ENCODE measurements at regions not wholly inside any gene's neighbourhood (a gene's known extent, or its start where the extent isn't known, plus 50 kb on each side); places are given as distances from the start of the nearest gene placed in this dataset.

DNA sequence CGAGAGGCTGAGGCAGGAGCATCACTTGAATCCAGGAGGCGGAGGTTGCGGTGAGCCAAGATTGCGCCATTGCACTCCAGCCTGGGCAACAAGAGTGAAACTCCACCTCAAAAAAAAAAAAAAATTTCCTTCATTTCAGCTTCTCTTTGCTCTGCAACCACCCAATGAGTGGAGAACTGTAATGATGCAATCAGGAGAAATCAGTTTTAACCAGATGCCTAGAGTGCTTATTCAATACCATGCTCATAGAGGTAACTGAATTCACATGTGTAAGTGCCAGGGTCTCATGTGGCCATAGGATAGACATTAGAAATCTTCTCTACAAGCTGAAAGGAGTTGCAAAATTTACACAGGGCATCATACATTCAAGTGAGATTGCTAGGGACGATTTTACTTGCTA, 70.6 kb downstream of the HMHB1 start:
- Mint-ChIP-seq H3K4me1 (no peaks in the 10 kb centered on the region), H3K9me3 (peaks cover 2 to 7% (median 2%) of the 10 kb centered on the region in 7 donors), H3K27ac (peak overlapping the region in 1 of 7 donors; percentile 8), H3K27me3 (ENCODE audit: low read depth in 3 of 3) (peaks cover 0 to 4% (median 3%) of the 10 kb centered on the region in 3 donors), H3K36me3 (no peaks in the 10 kb centered on the region), H3K4me3 (no peak overlapping the region)
- Histone ChIP-seq H3K9ac (ENCODE audit: insufficient read depth, low read length, poor library complexity, severe bottlenecking) (no peak overlapping the region), H2AFZ (ENCODE audit: insufficient read depth, low read depth, low read length, poor library complexity, severe bottlenecking) (no peak overlapping the region), H3K36me3 (replicated peaks in 1 of 2; ENCODE audit: control insufficient read depth in 1 of 2, insufficient read depth in 2 of 2, low read length in 2 of 2) (no peaks in the 10 kb centered on the region), H4K20me1 (ENCODE audit: insufficient read depth, low read length) (no peaks in the 10 kb centered on the region), H3K9me3 (replicated peaks in 1 of 2; ENCODE audit: control insufficient read depth in 1 of 2, insufficient read depth in 1 of 2, low read length in 2 of 2) (no peaks in the 10 kb centered on the region), H3K27ac (ENCODE audit: low read depth in 1 of 2, low read length in 2 of 2) (no peak overlapping the region), H3K27me3 (ENCODE audit: control insufficient read depth in 2 of 2, insufficient read depth in 2 of 2, low read length in 2 of 2) (no peaks in the 10 kb centered on the region), H3K4me2 (replicated peaks; ENCODE audit: extremely low read depth, low read length, poor library complexity, severe bottlenecking) (no peak overlapping the region), H3K4me1 (ENCODE audit: control insufficient read depth in 1 of 2, insufficient read depth in 2 of 2, low read length in 2 of 2) (no peaks in the 10 kb centered on the region), H3K4me3 (replicated peaks in 1 of 3; ENCODE audit: low read depth in 2 of 3, low read length in 3 of 3) (no peak overlapping the region), H3K79me2 (ENCODE audit: insufficient read depth, low read length) (no peaks in the 10 kb centered on the region)
- no peak for DNase-seq
- WGBS (ENCODE audit: insufficient coverage) = 90% methylated on average over 2 of the region's 5 CpGs
- intact Hi-C loops (cut with micrococcal nuclease) = no loop called here
- TF ChIP-seq, protein P1, sequence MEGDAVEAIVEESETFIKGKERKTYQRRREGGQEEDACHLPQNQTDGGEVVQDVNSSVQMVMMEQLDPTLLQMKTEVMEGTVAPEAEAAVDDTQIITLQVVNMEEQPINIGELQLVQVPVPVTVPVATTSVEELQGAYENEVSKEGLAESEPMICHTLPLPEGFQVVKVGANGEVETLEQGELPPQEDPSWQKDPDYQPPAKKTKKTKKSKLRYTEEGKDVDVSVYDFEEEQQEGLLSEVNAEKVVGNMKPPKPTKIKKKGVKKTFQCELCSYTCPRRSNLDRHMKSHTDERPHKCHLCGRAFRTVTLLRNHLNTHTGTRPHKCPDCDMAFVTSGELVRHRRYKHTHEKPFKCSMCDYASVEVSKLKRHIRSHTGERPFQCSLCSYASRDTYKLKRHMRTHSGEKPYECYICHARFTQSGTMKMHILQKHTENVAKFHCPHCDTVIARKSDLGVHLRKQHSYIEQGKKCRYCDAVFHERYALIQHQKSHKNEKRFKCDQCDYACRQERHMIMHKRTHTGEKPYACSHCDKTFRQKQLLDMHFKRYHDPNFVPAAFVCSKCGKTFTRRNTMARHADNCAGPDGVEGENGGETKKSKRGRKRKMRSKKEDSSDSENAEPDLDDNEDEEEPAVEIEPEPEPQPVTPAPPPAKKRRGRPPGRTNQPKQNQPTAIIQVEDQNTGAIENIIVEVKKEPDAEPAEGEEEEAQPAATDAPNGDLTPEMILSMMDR (IDR thresholded peaks at IDR 0.05) = no peak

DNA sequence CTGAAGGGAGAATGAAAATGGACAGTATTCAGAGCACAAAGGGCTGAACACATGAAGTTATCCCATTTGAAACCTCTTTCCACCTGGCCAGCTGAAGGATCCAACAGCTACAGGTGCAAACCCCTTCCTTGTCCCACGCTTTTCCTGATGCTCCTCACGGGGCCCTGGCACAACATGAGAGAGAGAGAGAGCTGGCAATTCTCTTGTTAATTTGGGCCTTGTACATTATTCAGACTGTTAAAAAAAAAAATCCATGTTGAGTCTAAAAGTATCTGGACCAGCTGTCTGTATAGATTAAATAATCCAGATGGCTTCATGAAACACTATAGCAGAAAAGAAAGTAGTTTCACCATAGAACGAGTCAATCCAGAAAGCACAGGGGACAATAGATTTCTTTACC, 74.1 kb downstream of the HMHB1 start:
- no peak overlapping the region for H3K27ac ChIP-seq (ENCODE audit: low read depth in 1 of 2, low read length in 2 of 2)
- WGBS (ENCODE audit: insufficient coverage) = 93% methylated on average over 2 of the region's 3 CpGs
- TF ChIP-seq, protein P1 (IDR thresholded peaks at IDR 0.05) = no peak
- no peaks in the 10 kb centered on the region for H3K9me3 ChIP-seq (replicated peaks in 1 of 2; ENCODE audit: control insufficient read depth in 1 of 2, insufficient read depth in 1 of 2, low read length in 2 of 2)
- Mint-ChIP-seq H3K4me3 (no peak overlapping the region), H3K27me3 (ENCODE audit: low read depth in 3 of 3) (peaks cover 0 to 11% (median 5%) of the 10 kb centered on the region in 3 donors), H3K36me3 (no peaks in the 10 kb centered on the region), H3K27ac (peak overlapping the region in 1 of 7 donors; percentile 59), H3K4me1 (no peaks in the 10 kb centered on the region), H3K9me3 (peaks cover 0 to 7% (median 2%) of the 10 kb centered on the region in 7 donors)
- no peak overlapping the region for H2AFZ ChIP-seq (ENCODE audit: insufficient read depth, low read depth, low read length, poor library complexity, severe bottlenecking)
- H3K4me3 ChIP-seq (replicated peaks in 1 of 3; ENCODE audit: low read depth in 2 of 3, low read length in 3 of 3) = no peak overlapping the region
- H3K4me1 ChIP-seq (ENCODE audit: control insufficient read depth in 1 of 2, insufficient read depth in 2 of 2, low read length in 2 of 2) = no peaks in the 10 kb centered on the region
- H3K36me3 ChIP-seq (replicated peaks in 1 of 2; ENCODE audit: control insufficient read depth in 1 of 2, insufficient read depth in 2 of 2, low read length in 2 of 2) = no peaks in the 10 kb centered on the region
- no peak for DNase-seq
- H3K9ac ChIP-seq (ENCODE audit: insufficient read depth, low read length, poor library complexity, severe bottlenecking) = no peak overlapping the region
- H3K79me2 ChIP-seq (ENCODE audit: insufficient read depth, low read length) = no peaks in the 10 kb centered on the region
- intact Hi-C loops (cut with micrococcal nuclease) = no loop called here
- no peak overlapping the region for H3K4me2 ChIP-seq (replicated peaks; ENCODE audit: extremely low read depth, low read length, poor library complexity, severe bottlenecking)
- H4K20me1 ChIP-seq (ENCODE audit: insufficient read depth, low read length) = no peaks in the 10 kb centered on the region
- no peaks in the 10 kb centered on the region for H3K27me3 ChIP-seq (ENCODE audit: control insufficient read depth in 2 of 2, insufficient read depth in 2 of 2, low read length in 2 of 2)
